HG02571 (cell line): ENCODE measurements at regions not wholly inside any gene's neighbourhood (a gene's known extent, or its start where the extent isn't known, plus 50 kb on each side); places are given as distances from the start of the nearest gene placed in this dataset.
"Not testable (repeated sequence)": the region's sequence is repeated elsewhere in the genome, so short reads cannot be mapped to it uniquely, and the experiment has no call there.

Experiments used
- ATAC-seq: cut with Tn5 transposase; IDR thresholded peaks from one replicate; pipeline ENCODE4 v1.9.1; 2021; ENCODE audit warnings: mild to moderate bottlenecking, moderate library complexity; ENCODE audit not compliant: unreplicated experiment

- no peak for ATAC-seq
Measured at GRCh38 chr7:11221984-11222383, 248.3 kb downstream of the PHF14 start.

GRCh38 chr7:11224535-11224934 is 250.9 kb downstream of the PHF14 start:
- no peak for ATAC-seq

- ATAC-seq: no peak
Measured at GRCh38 chr7:11228515-11228914, 254.8 kb downstream of the PHF14 start.

GRCh38 chr7:11231190-11231589 is 257.5 kb downstream of the PHF14 start:
- no peak for ATAC-seq

GRCh38 chr7:11232462-11232861 is 258.8 kb downstream of the PHF14 start:
- no peak for ATAC-seq

- ATAC-seq: no peak
Measured at GRCh38 chr7:11233871-11234270, 260.2 kb downstream of the PHF14 start.

- no peak for ATAC-seq
Measured at GRCh38 chr7:11235491-11235890, 261.8 kb downstream of the PHF14 start.

- ATAC-seq: no peak
Measured at GRCh38 chr7:11236680-11237079, 263.0 kb downstream of the PHF14 start.

GRCh38 chr7:11237742-11238141 is 264.1 kb downstream of the PHF14 start:
- no peak for ATAC-seq

- no peak for ATAC-seq
Measured at GRCh38 chr7:11239316-11239715, 265.6 kb downstream of the PHF14 start.

GRCh38 chr7:11243739-11244138 is 270.1 kb downstream of the PHF14 start:
- ATAC-seq: no peak

GRCh38 chr7:11244149-11244548 is 270.5 kb downstream of the PHF14 start:
- ATAC-seq: no peak

GRCh38 chr7:11247545-11247944 is 273.9 kb downstream of the PHF14 start:
- ATAC-seq: no peak

GRCh38 chr7:11251436-11251835 is 277.8 kb downstream of the PHF14 start:
- ATAC-seq: no peak

GRCh38 chr7:11252011-11252607 is 278.4 kb downstream of the PHF14 start:
- no peak for ATAC-seq

- no peak for ATAC-seq
Measured at GRCh38 chr7:11252705-11253272, 279.1 kb downstream of the PHF14 start.

- no peak for ATAC-seq
Measured at GRCh38 chr7:11256501-11256900, 282.8 kb downstream of the PHF14 start.

GRCh38 chr7:11261470-11261869 is 287.8 kb downstream of the PHF14 start:
- no peak for ATAC-seq

GRCh38 chr7:11266101-11266500 is 292.4 kb downstream of the PHF14 start:
- no peak for ATAC-seq

- ATAC-seq: no peak
Measured at GRCh38 chr7:11272352-11272751, 298.7 kb downstream of the PHF14 start.

GRCh38 chr7:11274074-11274473 is 300.4 kb downstream of the PHF14 start:
- ATAC-seq: no peak

- no peak for ATAC-seq
Measured at GRCh38 chr7:11281953-11282352, 308.3 kb downstream of the PHF14 start.

- ATAC-seq: not testable (repeated sequence)
Measured at GRCh38 chr7:11283584-11283983, 309.9 kb downstream of the PHF14 start.
